ENCODE measurements at regions not wholly inside any gene's neighbourhood (a gene's known extent, or its start where the extent isn't known, plus 50 kb on each side); places are given as distances from the start of the nearest gene placed in this dataset.
"Not testable (repeated sequence)": the region's sequence is repeated elsewhere in the genome, so short reads cannot be mapped to it uniquely, and the experiment has no call there.

GRCh38 chr9:39567396-39567795 is 211.9 kb downstream of the SPATA31A1 start:
- not testable (repeated sequence) for DNase-seq

- DNase-seq, result not testable (repeated sequence)
These were observed 213.4 kb downstream of the SPATA31A1 start for GRCh38 chr9:39568900-39569299.

GRCh38 chr9:39573024-39574022 is 217.9 kb downstream of the SPATA31A1 start:
- not testable (repeated sequence) for DNase-seq

- not testable (repeated sequence) for DNase-seq
These were observed 223.5 kb downstream of the SPATA31A1 start for GRCh38 chr9:39579000-39579399.

- DNase-seq, result not testable (repeated sequence)
These were observed 225.8 kb downstream of the SPATA31A1 start for GRCh38 chr9:39581296-39581695.

- DNase-seq, result not testable (repeated sequence)
These were observed 227.4 kb downstream of the SPATA31A1 start for GRCh38 chr9:39582677-39583412.

GRCh38 chr9:39583413-39583747 is 227.9 kb downstream of the SPATA31A1 start:
- DNase-seq, result not testable (repeated sequence)

GRCh38 chr9:39585233-39585632 is 229.8 kb downstream of the SPATA31A1 start:
- not testable (repeated sequence) for DNase-seq

- no peak for DNase-seq
These were observed 232.5 kb downstream of the SPATA31A1 start for GRCh38 chr9:39587844-39588499.

- DNase-seq, result no peak
These were observed 233.2 kb downstream of the SPATA31A1 start for GRCh38 chr9:39588500-39589137.

- DNase-seq, result not testable (repeated sequence)
These were observed 248.6 kb downstream of the SPATA31A1 start for GRCh38 chr9:39604089-39604488.

GRCh38 chr9:39611449-39612231 is 256.2 kb downstream of the SPATA31A1 start:
- DNase-seq, result not testable (repeated sequence)

- not testable (repeated sequence) for DNase-seq
These were observed 261.0 kb downstream of the SPATA31A1 start for GRCh38 chr9:39616480-39616879.

GRCh38 chr9:39624048-39624447 is 268.6 kb downstream of the SPATA31A1 start:
- DNase-seq, result not testable (repeated sequence)

- DNase-seq, result not testable (repeated sequence)
These were observed 276.6 kb downstream of the SPATA31A1 start for GRCh38 chr9:39632071-39632470.

GRCh38 chr9:39649029-39649428 is 293.6 kb downstream of the SPATA31A1 start:
- not testable (repeated sequence) for DNase-seq

- not testable (repeated sequence) for DNase-seq
These were observed 301.6 kb downstream of the SPATA31A1 start for GRCh38 chr9:39656960-39657603.

GRCh38 chr9:39663020-39663419 is 307.6 kb downstream of the SPATA31A1 start:
- not testable (repeated sequence) for DNase-seq

- not testable (repeated sequence) for DNase-seq
These were observed 308.2 kb downstream of the SPATA31A1 start for GRCh38 chr9:39663713-39664112.

GRCh38 chr9:39665020-39665419 is 309.6 kb downstream of the SPATA31A1 start:
- not testable (repeated sequence) for DNase-seq
